Stimulated activated CD8-positive, alpha-beta memory T cell treated with anti-CD3 and anti-CD28 coated beads, Interleukin-4, amount 100 ng/mL, for 1 hour (primary cell): ENCODE measurements at regions not wholly inside any gene's neighbourhood (a gene's known extent, or its start where the extent isn't known, plus 50 kb on each side); places are given as distances from the start of the nearest gene placed in this dataset.
"Not testable (repeated sequence)": the region's sequence is repeated elsewhere in the genome, so short reads cannot be mapped to it uniquely, and the experiment has no call there.

Experiments used
- DNase-seq, 2 donors: peaks; one replicate each; pipeline ENCODE4 v3.0.0-alpha.2; 2020; ENCODE audit warnings: low read depth in 2 of 2, low spot score in 1 of 2

- not testable (repeated sequence) for DNase-seq
Measured at GRCh38 chr9:73976424-73976823, 520.7 kb upstream of the RORB start.

DNA sequence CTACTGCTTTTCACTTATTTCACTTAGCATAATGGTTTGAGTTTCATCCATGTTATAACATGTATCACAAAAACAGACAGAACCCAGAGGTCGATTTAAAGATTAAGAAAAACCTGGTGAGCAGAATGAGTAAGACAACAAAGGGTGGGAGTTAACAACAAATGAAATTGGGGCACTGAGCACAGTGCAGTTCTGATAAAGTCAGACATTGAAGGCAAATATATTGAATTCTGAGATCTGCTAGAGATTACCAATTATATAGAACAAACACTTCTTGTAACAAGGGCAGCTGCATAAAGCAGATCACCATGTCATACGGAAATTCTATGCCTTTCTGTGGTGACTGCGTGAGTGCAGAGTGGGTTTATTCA is 517.3 kb upstream of the RORB start:
- DNase-seq = no peak

DNA sequence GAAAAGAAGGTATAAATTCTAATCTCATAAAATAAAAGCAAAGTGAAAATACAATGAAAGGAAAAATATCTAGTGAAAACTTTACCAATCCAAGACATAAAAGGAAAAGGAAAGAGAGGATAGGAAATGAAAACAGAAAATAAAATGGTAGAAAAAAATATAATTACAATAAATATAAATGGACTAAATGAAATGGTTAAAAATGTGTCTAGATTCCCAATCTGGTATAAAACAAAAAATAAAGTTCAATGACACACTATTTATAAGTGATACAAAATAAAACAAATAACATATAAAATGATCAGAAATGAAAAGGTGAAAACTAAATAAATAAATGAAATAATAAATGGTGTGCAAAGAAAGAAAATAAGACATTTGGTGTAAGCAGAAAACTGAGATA is 516.4 kb upstream of the RORB start:
- no peak for DNase-seq

- DNase-seq = no peak
Measured at GRCh38 chr9:73981405-73981804, 515.7 kb upstream of the RORB start.

DNA sequence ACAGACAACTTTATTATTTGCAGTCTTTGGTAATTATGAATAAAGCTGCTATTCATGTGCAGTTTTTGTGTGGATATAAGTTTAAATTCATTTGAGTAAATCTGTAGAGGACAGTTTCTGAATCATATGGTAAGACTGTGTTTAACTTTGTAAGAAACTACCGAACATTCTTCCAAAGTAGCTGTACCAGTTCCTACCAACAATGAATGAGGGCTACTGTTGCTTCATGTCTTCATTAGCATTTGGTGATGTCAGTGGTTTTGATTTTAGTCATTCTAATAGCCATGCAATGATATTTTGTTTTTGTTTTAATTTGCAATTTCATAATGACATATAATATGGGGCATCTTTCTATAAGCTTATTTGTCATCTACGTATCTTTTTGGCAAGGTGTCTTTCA is 501.3 kb upstream of the RORB start:
- DNase-seq = no peak

- no peak for DNase-seq
Measured at GRCh38 chr9:73996844-73997243, 500.3 kb upstream of the RORB start.

DNA sequence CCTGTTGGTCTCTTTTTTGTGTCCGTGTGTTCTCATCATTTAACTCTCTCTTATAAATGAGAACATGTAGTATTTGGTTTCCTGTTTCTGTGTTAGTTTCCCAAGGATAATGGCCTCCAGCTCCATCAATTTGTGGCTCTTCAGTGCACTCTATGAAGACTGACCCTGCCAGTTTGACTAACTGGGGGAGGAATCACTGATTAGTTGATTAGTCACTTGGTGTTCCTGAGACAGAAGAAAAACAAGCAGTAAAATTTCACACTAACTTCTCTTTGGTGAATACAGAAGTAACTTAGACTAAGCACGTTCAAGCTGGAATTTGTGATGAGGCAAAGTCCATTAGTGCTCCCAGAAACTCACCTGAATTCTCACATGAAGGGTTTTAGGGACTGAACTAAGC is 495.8 kb upstream of the RORB start:
- DNase-seq = no peak

- DNase-seq = no peak
Measured at GRCh38 chr9:74006935-74007334, 490.2 kb upstream of the RORB start.

GRCh38 chr9:74007833-74008232 is 489.3 kb upstream of the RORB start:
- DNase-seq = no peak

GRCh38 chr9:74016004-74016403 is 481.1 kb upstream of the RORB start:
- DNase-seq = no peak

GRCh38 chr9:74025402-74025925 is 471.7 kb upstream of the RORB start:
- DNase-seq = no peak

DNA sequence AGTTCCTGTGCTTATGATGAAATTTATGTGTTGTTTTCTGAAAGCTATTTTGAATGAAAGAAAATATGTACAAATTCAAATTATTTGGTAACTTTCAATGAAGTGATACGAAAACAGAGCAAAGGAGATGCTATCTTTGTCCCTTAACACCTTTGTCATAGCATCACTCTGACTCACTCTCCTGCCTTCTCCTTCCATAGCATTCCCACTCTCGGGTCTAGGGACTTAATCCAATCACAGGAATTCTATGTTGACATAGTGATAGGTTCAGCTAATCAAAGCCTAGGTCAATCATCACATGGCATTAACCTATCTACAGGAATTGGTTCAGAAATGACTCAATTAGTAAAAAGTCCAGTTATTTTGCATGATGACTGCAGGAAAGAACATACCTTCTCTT is 464.7 kb upstream of the RORB start:
- no peak for DNase-seq

DNA sequence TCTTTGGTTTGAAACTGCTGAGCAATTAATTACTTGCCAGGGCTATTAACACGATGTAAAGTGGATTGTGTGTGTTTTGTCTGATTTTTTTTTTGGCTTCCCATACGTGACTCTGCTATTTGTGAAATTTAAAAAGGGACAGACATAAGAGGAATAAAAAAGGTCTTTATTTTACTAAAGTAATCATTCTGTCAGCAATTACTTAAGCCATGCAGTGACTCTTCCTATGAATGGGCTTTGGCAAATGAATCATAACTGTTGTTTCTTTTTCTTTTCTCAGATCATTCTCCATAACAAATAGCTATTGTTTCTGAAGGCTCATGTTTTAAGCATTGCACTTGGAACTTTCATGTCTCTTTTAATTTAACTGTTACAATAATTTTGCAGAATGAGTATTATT is 461.3 kb upstream of the RORB start:
- DNase-seq = no peak

DNA sequence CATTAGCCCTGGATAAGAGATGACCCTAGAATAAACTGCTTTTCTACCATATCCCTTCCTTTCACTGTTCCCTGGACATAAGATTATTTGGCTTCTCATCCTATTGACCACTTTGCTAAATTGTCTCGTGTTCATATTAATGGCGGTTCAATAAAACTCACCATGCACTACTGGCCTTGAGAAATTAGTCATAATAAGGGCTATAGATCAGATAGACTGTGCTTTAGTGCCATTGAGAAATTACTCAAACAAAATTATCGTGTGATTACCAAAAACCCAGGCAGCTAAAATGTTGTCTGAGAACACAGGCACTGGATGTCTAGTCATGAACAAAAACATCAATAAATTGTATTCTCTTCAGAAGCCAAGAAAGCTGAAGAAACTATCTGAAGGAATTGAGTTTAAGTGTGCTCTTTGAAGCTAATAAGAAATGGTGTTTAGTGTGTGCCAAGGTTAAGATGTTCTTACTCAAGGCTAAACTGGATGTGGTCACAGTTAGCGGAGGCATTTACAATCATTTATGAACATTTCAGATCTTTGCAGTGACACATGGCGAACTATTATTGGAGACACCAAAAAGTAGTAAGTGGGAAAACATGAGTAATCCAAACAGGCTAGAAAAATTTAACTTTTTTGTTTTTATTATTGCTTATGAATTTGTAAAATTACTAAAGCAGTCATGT is 460.4 kb upstream of the RORB start:
- DNase-seq = no peak

- no peak for DNase-seq
Measured at GRCh38 chr9:74037274-74037673, 459.9 kb upstream of the RORB start.

- no peak for DNase-seq
Measured at GRCh38 chr9:74041588-74041987, 455.5 kb upstream of the RORB start.

DNA sequence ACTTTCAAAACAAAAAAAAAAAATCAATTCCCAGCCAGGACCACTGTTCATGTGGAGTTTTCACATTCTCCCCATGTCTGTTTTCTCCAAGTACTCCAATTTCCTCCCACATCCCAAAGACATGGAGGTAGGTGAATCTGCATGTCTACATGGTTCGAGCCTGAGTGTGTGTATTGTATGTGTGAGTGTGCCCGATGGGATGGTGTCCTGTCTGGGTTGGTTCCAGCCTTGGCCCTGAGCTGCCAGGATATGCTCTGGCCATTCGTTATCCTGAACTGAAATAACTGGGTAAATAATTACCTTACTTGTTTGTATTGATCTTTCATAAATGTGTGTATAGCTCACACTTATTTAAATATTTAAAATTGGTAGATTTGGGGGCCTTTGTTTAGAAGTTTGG is 452.3 kb upstream of the RORB start:
- DNase-seq = no peak

DNA sequence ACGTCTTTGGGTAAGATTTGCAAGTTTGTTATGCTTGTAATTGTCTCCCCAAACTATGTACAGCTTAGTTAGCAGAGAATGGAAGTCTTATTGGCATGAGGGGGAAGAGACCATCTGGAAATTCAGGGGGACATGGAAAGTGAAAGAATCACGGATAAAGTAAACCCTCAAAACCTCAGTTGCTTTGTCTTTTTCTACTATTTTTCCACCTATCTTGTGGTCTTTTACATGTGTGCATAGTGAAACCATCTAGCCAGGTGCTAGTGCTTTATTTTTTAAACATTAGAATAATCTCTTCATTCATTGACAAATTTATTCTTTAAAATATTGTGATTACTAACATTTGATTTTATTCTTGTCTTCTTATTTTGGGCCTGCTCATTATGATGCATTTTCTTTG is 441.1 kb upstream of the RORB start:
- DNase-seq = no peak

- not testable (repeated sequence) for DNase-seq
Measured at GRCh38 chr9:74057051-74057450, 440.1 kb upstream of the RORB start.

DNA sequence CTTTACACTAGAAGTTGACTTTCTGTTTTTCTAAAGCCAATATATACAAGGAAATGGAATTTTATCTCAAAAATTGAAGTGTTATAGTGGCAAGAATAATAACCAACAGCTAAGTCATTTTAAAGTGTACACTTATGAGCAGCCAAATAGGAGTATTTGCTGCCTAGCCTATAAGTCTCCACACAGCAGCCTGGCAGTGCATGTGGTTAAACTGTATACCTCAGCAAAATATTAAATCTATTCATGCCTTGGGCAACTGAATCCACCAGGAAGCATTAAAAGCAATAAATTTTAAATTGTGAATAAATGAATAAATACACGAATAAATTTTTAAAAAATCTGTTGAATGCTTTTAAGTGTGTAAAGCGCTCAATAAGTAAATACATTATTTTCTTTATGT is 432.4 kb upstream of the RORB start:
- no peak for DNase-seq

GRCh38 chr9:74066128-74066527 is 431.0 kb upstream of the RORB start:
- no peak for DNase-seq

- no peak for DNase-seq
Measured at GRCh38 chr9:74066605-74067004, 430.5 kb upstream of the RORB start.

DNA sequence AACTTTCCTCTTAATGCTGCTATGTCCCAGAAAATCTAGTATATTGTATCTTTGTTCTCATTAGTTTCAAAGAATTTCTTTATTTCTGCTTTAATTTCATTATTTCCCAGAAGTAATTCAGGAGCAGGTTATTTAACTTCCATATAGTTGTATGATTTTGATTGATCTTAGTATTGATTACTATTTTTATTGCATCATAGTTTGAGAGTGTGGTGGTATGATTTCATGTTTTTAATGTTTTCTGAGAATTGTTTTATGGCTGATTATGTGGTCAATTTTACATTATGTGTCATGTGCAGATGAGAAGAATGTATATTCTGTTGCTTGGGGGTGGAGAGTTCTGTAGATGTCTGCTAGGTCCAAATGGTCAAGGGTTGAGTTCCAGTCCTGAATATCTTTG is 425.6 kb upstream of the RORB start:
- no peak for DNase-seq

DNA sequence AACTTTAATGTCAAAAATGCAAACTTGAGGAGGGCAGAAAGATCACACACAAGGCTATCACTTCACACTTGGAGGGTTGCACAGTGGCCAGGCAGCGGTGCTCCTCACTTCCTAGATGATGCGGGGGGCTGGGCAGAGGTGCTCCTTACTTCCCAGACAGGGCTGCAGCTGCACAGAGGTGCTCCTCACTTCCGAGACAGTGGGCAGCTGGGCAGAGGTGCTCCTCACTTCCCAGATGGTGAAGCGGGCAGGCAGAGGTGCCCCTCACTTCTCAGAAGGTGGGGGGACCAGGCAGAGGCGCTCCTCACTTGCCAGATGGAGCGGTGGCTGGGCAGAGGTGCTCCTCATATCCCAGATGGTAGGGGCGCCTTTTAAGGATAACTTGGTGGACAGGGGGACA is 423.2 kb upstream of the RORB start:
- DNase-seq = no peak
